Keratinocyte (primary cell): ENCODE measurements at regions not wholly inside any gene's neighbourhood (a gene's known extent, or its start where the extent isn't known, plus 50 kb on each side); places are given as distances from the start of the nearest gene placed in this dataset.

Experiments
- DNase-seq: peaks from one replicate; pipeline ENCODE4 v3.0.0-alpha.2; 2011; ENCODE audit warnings: low read depth, missing footprints, low spot score
- FAIRE-seq: peaks from 2 replicates; lab custom pipeline; 2011; peaks lifted over from hg19 to GRCh38; lab: Jason Lieb, UNC
- H2AFZ ChIP-seq: 2 replicates; pipeline ENCODE4 v1.6.0; 2012; ENCODE audit warnings: low read length, control low read depth, inconsistent platforms; ENCODE audit not compliant: control insufficient read depth
- H3K27ac ChIP-seq: 2 replicates; pipeline ENCODE4 v1.5.1; 2011; ENCODE audit warnings: low read length; ENCODE audit not compliant: control insufficient read depth, insufficient read depth
- H3K27me3 ChIP-seq: 3 replicates; pipeline ENCODE4 v1.6.0; 2011; ENCODE audit warnings: low read length; ENCODE audit not compliant: control insufficient read depth, insufficient read depth; ENCODE audit errors: extremely low read depth
- H3K36me3 ChIP-seq, 2 experiments: 2 replicates in 1 of 2; 3 replicates in 1 of 2; pipeline ENCODE4 v1.5.1; 2011; ENCODE audit warnings: low read length in 2 of 2, mild to moderate bottlenecking in 1 of 2; ENCODE audit not compliant: control insufficient read depth in 2 of 2, insufficient read depth in 2 of 2; ENCODE audit errors: extremely low read depth in 1 of 2
- H3K4me1 ChIP-seq: 3 replicates; pipeline ENCODE4 v1.5.1; 2011; ENCODE audit warnings: low read length; ENCODE audit not compliant: control insufficient read depth, insufficient read depth; ENCODE audit errors: extremely low read depth
- H3K4me2 ChIP-seq: 3 replicates; pipeline ENCODE4 v1.6.0; 2011; ENCODE audit warnings: low read depth, low read length; ENCODE audit not compliant: control insufficient read depth, insufficient read depth; ENCODE audit errors: extremely low read depth
- H3K4me3 ChIP-seq, 3 experiments: fragments of 200-600 bp in 1 of 3; sonication (generic) in 1 of 3; 2 replicates in 2 of 3; 3 replicates in 1 of 3; pipeline ENCODE4 v1.5.1; 2011 to 2016; ENCODE audit warnings: low read length in 3 of 3, mild to moderate bottlenecking in 3 of 3, control low read depth in 2 of 3, inconsistent platforms in 1 of 3, low read depth in 1 of 3, mixed read lengths in 1 of 3, mixed run types in 1 of 3, moderate library complexity in 1 of 3; ENCODE audit not compliant: control insufficient read depth in 2 of 3, insufficient read depth in 2 of 3; ENCODE audit errors: extremely low read depth in 1 of 3
- H3K79me2 ChIP-seq: 2 replicates; pipeline ENCODE4 v1.6.0; 2012; ENCODE audit warnings: low read length; ENCODE audit not compliant: control insufficient read depth, insufficient read depth
- H3K9ac ChIP-seq: 3 replicates; pipeline ENCODE4 v1.6.0; 2011; ENCODE audit warnings: low read length; ENCODE audit not compliant: control insufficient read depth, insufficient read depth; ENCODE audit errors: extremely low read depth
- H3K9me1 ChIP-seq: 3 replicates; pipeline ENCODE4 v1.6.0; 2011; ENCODE audit warnings: low read length; ENCODE audit not compliant: control insufficient read depth, insufficient read depth; ENCODE audit errors: extremely low read depth
- H3K9me3 ChIP-seq: 2 replicates; pipeline ENCODE4 v1.5.1; 2012; ENCODE audit warnings: low read depth, low read length; ENCODE audit not compliant: control insufficient read depth
- H4K20me1 ChIP-seq: 3 replicates; pipeline ENCODE4 v1.6.0; 2011; ENCODE audit warnings: low read length; ENCODE audit not compliant: control insufficient read depth, insufficient read depth; ENCODE audit errors: extremely low read depth
- EZH2 ChIP-seq: IDR thresholded peaks from one replicate; pipeline ENCODE4 v1.6.1; 2012; ENCODE audit warnings: inconsistent platforms, mild to moderate bottlenecking, low read length, moderate library complexity
- dilution Hi-C: fragments of 300-500 bp; cut with MboI; formaldehyde crosslinking; loops from one replicate; pipeline ENCODE4 v1.7.0; 2020; ENCODE audit warnings: low sequenced_read_pairs; ENCODE audit not compliant: extremely low pct_ligation_motif_present
- TF ChIP-seq, protein P1 (sequence below), 3 experiments: IDR thresholded peaks in 1 of 3; conservative IDR thresholded peaks in 1 of 3; optimal IDR thresholded peaks in 1 of 3; 2 replicates in 2 of 3; 3 replicates in 1 of 3; pipeline versions ENCODE3 to v1.5.1; 2011; ENCODE audit warnings: low read length in 3 of 3, mild to moderate bottlenecking in 3 of 3, moderate library complexity in 2 of 3, control low read depth in 1 of 3, inconsistent platforms in 1 of 3; ENCODE audit not compliant: insufficient read depth in 2 of 3; ENCODE audit errors: extremely low read depth in 1 of 3

DNA sequence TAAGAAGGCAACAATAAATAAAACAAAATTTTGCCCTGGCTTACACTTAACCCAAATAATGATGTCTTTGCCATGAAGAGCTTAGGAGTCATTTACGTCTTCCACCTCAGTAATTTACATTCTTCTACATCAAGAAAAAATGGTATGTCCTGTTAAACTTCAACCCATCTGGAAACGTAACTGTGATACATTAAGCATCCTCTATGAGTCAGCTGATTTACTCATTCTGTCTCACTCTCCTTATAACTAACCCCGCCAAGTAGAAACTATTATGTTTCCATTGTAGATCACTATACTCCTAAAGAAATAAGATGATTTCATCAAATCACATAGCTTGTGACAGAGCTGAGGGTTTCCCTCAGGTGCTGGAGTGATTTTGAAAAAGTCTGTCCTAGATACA is 330.7 kb downstream of the CDC14C start:
- H2AFZ ChIP-seq: no peak overlapping the region
- H3K9ac ChIP-seq: no peak overlapping the region
- no peak for TF ChIP-seq EZH2
- TF ChIP-seq, protein P1, sequence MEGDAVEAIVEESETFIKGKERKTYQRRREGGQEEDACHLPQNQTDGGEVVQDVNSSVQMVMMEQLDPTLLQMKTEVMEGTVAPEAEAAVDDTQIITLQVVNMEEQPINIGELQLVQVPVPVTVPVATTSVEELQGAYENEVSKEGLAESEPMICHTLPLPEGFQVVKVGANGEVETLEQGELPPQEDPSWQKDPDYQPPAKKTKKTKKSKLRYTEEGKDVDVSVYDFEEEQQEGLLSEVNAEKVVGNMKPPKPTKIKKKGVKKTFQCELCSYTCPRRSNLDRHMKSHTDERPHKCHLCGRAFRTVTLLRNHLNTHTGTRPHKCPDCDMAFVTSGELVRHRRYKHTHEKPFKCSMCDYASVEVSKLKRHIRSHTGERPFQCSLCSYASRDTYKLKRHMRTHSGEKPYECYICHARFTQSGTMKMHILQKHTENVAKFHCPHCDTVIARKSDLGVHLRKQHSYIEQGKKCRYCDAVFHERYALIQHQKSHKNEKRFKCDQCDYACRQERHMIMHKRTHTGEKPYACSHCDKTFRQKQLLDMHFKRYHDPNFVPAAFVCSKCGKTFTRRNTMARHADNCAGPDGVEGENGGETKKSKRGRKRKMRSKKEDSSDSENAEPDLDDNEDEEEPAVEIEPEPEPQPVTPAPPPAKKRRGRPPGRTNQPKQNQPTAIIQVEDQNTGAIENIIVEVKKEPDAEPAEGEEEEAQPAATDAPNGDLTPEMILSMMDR (optimal IDR thresholded peaks at IDR 0.05 in 1 of 3, IDR thresholded peaks at IDR 0.05 in 1 of 3, conservative IDR thresholded peaks at IDR 0.05 in 1 of 3; ENCODE audit: extremely low read depth in 1 of 3, insufficient read depth in 2 of 3, low read length in 3 of 3): no peak
- H3K4me1 ChIP-seq: peaks cover 3% of the 10 kb centered on the region
- peak; percentile 9 for DNase-seq
- dilution Hi-C loops: no loop called here
- H3K36me3 ChIP-seq: no peaks in the 10 kb centered on the region
- H4K20me1 ChIP-seq: no peaks in the 10 kb centered on the region
- no peaks in the 10 kb centered on the region for H3K79me2 ChIP-seq
- H3K4me3 ChIP-seq: no peak overlapping the region
- H3K4me2 ChIP-seq: no peak overlapping the region
- no peak for FAIRE-seq
- H3K27ac ChIP-seq: no peak overlapping the region
- H3K9me3 ChIP-seq: no peaks in the 10 kb centered on the region
- no peaks in the 10 kb centered on the region for H3K9me1 ChIP-seq
- no peaks in the 10 kb centered on the region for H3K27me3 ChIP-seq

DNA sequence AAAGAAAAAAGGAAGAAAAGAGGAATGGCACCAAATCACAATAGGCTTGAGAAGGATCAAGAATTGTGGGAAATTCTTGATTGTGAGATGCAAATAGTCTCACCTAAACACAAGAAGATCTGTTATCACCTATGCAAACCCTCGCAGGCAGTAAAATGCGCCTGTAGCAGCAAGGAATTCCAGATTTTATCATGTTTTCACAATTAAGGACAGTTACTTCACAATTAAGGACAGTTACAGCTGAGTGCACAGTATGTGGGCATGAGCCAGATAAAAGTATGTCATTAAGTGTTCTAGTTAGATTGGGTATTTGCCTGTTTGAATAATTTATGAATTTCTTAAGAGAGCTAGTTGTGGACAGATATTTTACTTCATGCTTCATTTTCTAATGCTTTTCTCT is 336.2 kb downstream of the CDC14C start:
- Histone ChIP-seq H3K9me3 (no peaks in the 10 kb centered on the region), H4K20me1 (no peaks in the 10 kb centered on the region), H3K4me1 (no peaks in the 10 kb centered on the region), H2AFZ (no peak overlapping the region), H3K4me3 (no peak overlapping the region), H3K4me2 (no peak overlapping the region), H3K27me3 (peaks cover 3% of the 10 kb centered on the region), H3K9ac (no peak overlapping the region), H3K9me1 (no peaks in the 10 kb centered on the region), H3K27ac (no peak overlapping the region), H3K79me2 (no peaks in the 10 kb centered on the region), H3K36me3 (no peaks in the 10 kb centered on the region)
- no peak for FAIRE-seq
- dilution Hi-C loops: no loop called here
- DNase-seq: no peak
- no peak for TF ChIP-seq EZH2
- TF ChIP-seq, protein P1 (optimal IDR thresholded peaks at IDR 0.05 in 1 of 3, IDR thresholded peaks at IDR 0.05 in 1 of 3, conservative IDR thresholded peaks at IDR 0.05 in 1 of 3; ENCODE audit: extremely low read depth in 1 of 3, insufficient read depth in 2 of 3, low read length in 3 of 3): no peak
